SK-N-SH (cell line): ENCODE measurements at regions not wholly inside any gene's neighbourhood (a gene's known extent, or its start where the extent isn't known, plus 50 kb on each side); places are given as distances from the start of the nearest gene placed in this dataset.

Experiments
- CTCF ChIA-PET: fragments of 300-600, 350-600 bp; formaldehyde crosslinking; extraction: SDS; loops from one replicate; lab custom pipeline; 2021; lab: Yijun Ruan, JAX
- POLR2A ChIA-PET: fragments of 350-600 bp; sonication (Branson Sonifier 250); formaldehyde crosslinking; extraction: SDS; loops from one replicate; lab custom pipeline; 2020; ENCODE audit warnings: antibody characterized with exemption, inconsistent platforms; lab: Yijun Ruan, JAX
- DNase-seq: peaks from one replicate; pipeline ENCODE4 v3.0.0; 2012
- H2AFZ ChIP-seq: fragments of 200-600 bp; sonication (generic); 2 replicates; pipeline ENCODE4 v1.8.1; 2016; ENCODE audit warnings: antibody characterized with exemption, mild to moderate bottlenecking, low read depth
- H3F3A ChIP-seq: fragments of 200-600 bp; sonication (generic); replicated peaks from 2 replicates; pipeline ENCODE3; 2016; ENCODE audit warnings: antibody characterized with exemption, mild to moderate bottlenecking; ENCODE audit not compliant: insufficient read depth
- H3K27ac ChIP-seq, 2 experiments: fragments of 200-500 bp in 1 of 2; fragments of 200-600 bp in 1 of 2; sonication (Bioruptor generic) in 1 of 2; sonication (generic), shearing (Covaris generic) in 1 of 2; 2 replicates each; pipeline versions ENCODE4 v1.5.1 to v1.6.1; 2014 to 2016; ENCODE audit warnings: low read depth in 2 of 2, inconsistent platforms in 1 of 2, low read length in 1 of 2, mild to moderate bottlenecking in 1 of 2, mixed read lengths in 1 of 2
- H3K27me3 ChIP-seq: fragments of 200-600 bp; sonication (generic), shearing (Covaris generic); 2 replicates; pipeline ENCODE4 v1.6.1; 2016; ENCODE audit warnings: mixed run types; ENCODE audit not compliant: insufficient read depth
- H3K36me3 ChIP-seq, 2 experiments: fragments of 200-500 bp in 1 of 2; fragments of 200-600 bp in 1 of 2; sonication (Bioruptor generic) in 1 of 2; sonication (generic) in 1 of 2; replicated peaks in 1 of 2; 2 replicates each; pipeline versions ENCODE3 to v1.5.1; 2014 to 2016; ENCODE audit warnings: low read length in 1 of 2, mild to moderate bottlenecking in 1 of 2; ENCODE audit not compliant: insufficient read depth in 2 of 2, control insufficient read depth in 1 of 2
- H3K4me1 ChIP-seq, 2 experiments: fragments of 200-500 bp in 1 of 2; fragments of 200-600 bp in 1 of 2; sonication (Bioruptor generic) in 1 of 2; sonication (generic), shearing (Covaris generic) in 1 of 2; 2 replicates each; pipeline versions ENCODE4 v1.5.1 to v1.6.1; 2014 to 2016; ENCODE audit warnings: low read depth in 1 of 2, low read length in 1 of 2, mixed run types in 1 of 2; ENCODE audit not compliant: insufficient read depth in 2 of 2, control insufficient read depth in 1 of 2
- H3K4me2 ChIP-seq: fragments of 200-600 bp; sonication (generic), shearing (Covaris generic); 2 replicates; pipeline ENCODE4 v1.6.1; 2017; ENCODE audit warnings: mixed run types
- H3K4me3 ChIP-seq, 2 experiments: fragments of 200-500 bp in 1 of 2; fragments of 200-600 bp in 1 of 2; sonication (Bioruptor generic) in 1 of 2; sonication (generic), shearing (Covaris generic) in 1 of 2; 2 replicates each; pipeline versions ENCODE4 v1.5.1 to v1.8.1; 2014 to 2016; ENCODE audit warnings: low read depth in 2 of 2, inconsistent platforms in 1 of 2, low read length in 1 of 2, mild to moderate bottlenecking in 1 of 2, mixed read lengths in 1 of 2, moderate library complexity in 1 of 2
- H3K79me2 ChIP-seq: fragments of 200-600 bp; sonication (generic); 2 replicates; pipeline ENCODE4 v1.8.1; 2017; ENCODE audit warnings: mild to moderate bottlenecking; ENCODE audit not compliant: insufficient read depth
- H3K9ac ChIP-seq: fragments of 200-600 bp; sonication (generic); 2 replicates; pipeline ENCODE4 v1.6.1; 2017; ENCODE audit warnings: mixed run types
- H3K9me2 ChIP-seq: fragments of 200-600 bp; sonication (generic); 2 replicates; pipeline ENCODE4 v1.6.1; 2017; ENCODE audit warnings: mixed run types
- H3K9me3 ChIP-seq: fragments of 200-600 bp; sonication (generic); 2 replicates; pipeline ENCODE4 v1.6.1; 2017; ENCODE audit warnings: mixed run types, mild to moderate bottlenecking, moderate library complexity
- H4K20me1 ChIP-seq: fragments of 200-600 bp; sonication (generic); 2 replicates; pipeline ENCODE4 v1.6.1; 2017; ENCODE audit warnings: mild to moderate bottlenecking, mixed run types; ENCODE audit not compliant: insufficient read depth
- CHD2 ChIP-seq: fragments of 150-350 bp; IDR thresholded peaks from 2 replicates; pipeline ENCODE4 v1.6.1; 2018; ENCODE audit warnings: low read length; ENCODE audit not compliant: partially characterized antibody
- FOSL2 ChIP-seq: IDR thresholded peaks from 2 replicates; pipeline ENCODE4 v1.4.0; 2012; ENCODE audit warnings: low read depth, mild to moderate bottlenecking, moderate library complexity, borderline replicate concordance
- GATA2 ChIP-seq: sonication (generic); formaldehyde crosslinking; IDR thresholded peaks from 2 replicates; pipeline ENCODE4 v1.5.0; 2020; ENCODE audit warnings: mild to moderate bottlenecking, missing genetic modification reagents
- MEF2A ChIP-seq: IDR thresholded peaks from 2 replicates; pipeline ENCODE4 v1.4.0; 2012; ENCODE audit warnings: low read depth, borderline replicate concordance
- NRF1 ChIP-seq: IDR thresholded peaks from 2 replicates; pipeline ENCODE4 v1.6.1; 2012; ENCODE audit warnings: low read depth, mild to moderate bottlenecking, low read length
- RCOR1 ChIP-seq: fragments of 150-350 bp; IDR thresholded peaks from 2 replicates; pipeline ENCODE4 v1.6.1; 2017; ENCODE audit warnings: antibody characterized with exemption, low read length
- REST ChIP-seq: IDR thresholded peaks from 2 replicates; pipeline ENCODE4 v1.6.1; 2012; ENCODE audit warnings: mild to moderate bottlenecking, low read depth, low read length, moderate library complexity
- RXRA ChIP-seq: IDR thresholded peaks from 2 replicates; pipeline ENCODE4 v1.4.0; 2012; ENCODE audit warnings: low read depth, mild to moderate bottlenecking, borderline replicate concordance
- TAF1 ChIP-seq: IDR thresholded peaks from 2 replicates; pipeline ENCODE4 v1.6.1; 2012; ENCODE audit warnings: low read depth, mild to moderate bottlenecking, low read length, moderate library complexity, borderline replicate concordance
- YY1 ChIP-seq: IDR thresholded peaks from 2 replicates; pipeline ENCODE4 v1.4.0; 2012; ENCODE audit warnings: low read depth, mild to moderate bottlenecking
- WGBS: methylation state at CpG from one replicate; pipeline ENCODE4 v1.1.6; 2017; ENCODE audit warnings: low lambda C conversion rate; 5-methylcytosine and 5-hydroxymethylcytosine counted together
- TF ChIP-seq, protein P1 (sequence below): fragments of 150-350 bp; IDR thresholded peaks from 2 replicates; pipeline ENCODE4 v1.6.1; 2016; ENCODE audit warnings: mild to moderate bottlenecking, low read depth, low read length
- TF ChIP-seq, protein P2 (sequence below): fragments of 150-350 bp; IDR thresholded peaks from 2 replicates; pipeline ENCODE4 v1.6.1; 2017; ENCODE audit warnings: antibody characterized with exemption, low read length, low read depth, borderline replicate concordance

- Histone ChIP-seq H3K9me3 (no peaks in the 10 kb centered on the region), H3K9ac (no peak overlapping the region)
- no peak for TF ChIP-seq RCOR1
- no peak for TF ChIP-seq GATA2
- no peak for TF ChIP-seq YY1
- no peak for TF ChIP-seq CHD2
- TF ChIP-seq MEF2A = no peak
- TF ChIP-seq TAF1 = no peak
- no peak for TF ChIP-seq FOSL2
- no peak for TF ChIP-seq REST
- TF ChIP-seq, protein P1, sequence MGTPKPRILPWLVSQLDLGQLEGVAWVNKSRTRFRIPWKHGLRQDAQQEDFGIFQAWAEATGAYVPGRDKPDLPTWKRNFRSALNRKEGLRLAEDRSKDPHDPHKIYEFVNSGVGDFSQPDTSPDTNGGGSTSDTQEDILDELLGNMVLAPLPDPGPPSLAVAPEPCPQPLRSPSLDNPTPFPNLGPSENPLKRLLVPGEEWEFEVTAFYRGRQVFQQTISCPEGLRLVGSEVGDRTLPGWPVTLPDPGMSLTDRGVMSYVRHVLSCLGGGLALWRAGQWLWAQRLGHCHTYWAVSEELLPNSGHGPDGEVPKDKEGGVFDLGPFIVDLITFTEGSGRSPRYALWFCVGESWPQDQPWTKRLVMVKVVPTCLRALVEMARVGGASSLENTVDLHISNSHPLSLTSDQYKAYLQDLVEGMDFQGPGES = no peak
- TF ChIP-seq, all 33 proteins: peak for 0
- no peaks in the 10 kb centered on the region for H4K20me1 ChIP-seq
- no peaks in the 10 kb centered on the region for H3K36me3 ChIP-seq
- no peak overlapping the region for H2AFZ ChIP-seq
- H3K4me1 ChIP-seq = no peaks in the 10 kb centered on the region
- H3K27me3 ChIP-seq = no peaks in the 10 kb centered on the region
- H3K4me3 ChIP-seq = no peak overlapping the region
- no peaks in the 10 kb centered on the region for H3K79me2 ChIP-seq
- no peaks in the 10 kb centered on the region for H3K9me2 ChIP-seq
- H3K4me2 ChIP-seq = no peak overlapping the region
- H3K27ac ChIP-seq = no peak overlapping the region
- no peak for DNase-seq
- ChIA-PET CTCF (no interaction called here), POLR2A (no interaction called here)
- H3F3A ChIP-seq = no peaks in the 10 kb centered on the region
- 20% methylated on average over 4 of the region's 4 CpGs for WGBS
Observed at GRCh38 chr11:82462608-82463242, 270.9 kb downstream of the FAM181B start.

DNA sequence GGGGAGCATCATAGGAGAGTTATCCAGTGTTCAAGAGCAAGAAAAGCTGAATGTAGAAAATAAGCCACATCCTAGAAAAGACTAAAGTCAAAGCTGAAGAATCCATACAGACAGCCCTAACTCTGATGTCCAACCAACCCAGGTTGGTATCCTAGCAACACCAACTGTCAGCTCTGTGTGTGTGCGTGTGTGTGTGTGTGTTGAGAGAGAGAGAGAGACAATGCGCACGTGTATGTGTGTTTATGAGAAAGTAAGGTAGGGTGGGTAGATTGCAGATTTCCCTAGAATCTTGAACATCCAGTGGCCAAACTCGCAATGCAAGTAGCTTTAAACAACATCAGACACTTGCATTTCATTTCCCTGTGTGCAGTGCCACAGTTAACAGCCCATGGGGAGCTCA is 274.9 kb downstream of the FAM181B start:
- TF ChIP-seq RXRA (no peak), REST (no peak), MEF2A (no peak), NRF1 (no peak)
- TF ChIP-seq, protein P2, sequence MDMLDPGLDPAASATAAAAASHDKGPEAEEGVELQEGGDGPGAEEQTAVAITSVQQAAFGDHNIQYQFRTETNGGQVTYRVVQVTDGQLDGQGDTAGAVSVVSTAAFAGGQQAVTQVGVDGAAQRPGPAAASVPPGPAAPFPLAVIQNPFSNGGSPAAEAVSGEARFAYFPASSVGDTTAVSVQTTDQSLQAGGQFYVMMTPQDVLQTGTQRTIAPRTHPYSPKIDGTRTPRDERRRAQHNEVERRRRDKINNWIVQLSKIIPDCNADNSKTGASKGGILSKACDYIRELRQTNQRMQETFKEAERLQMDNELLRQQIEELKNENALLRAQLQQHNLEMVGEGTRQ = no peak
- TF ChIP-seq, protein P1 = no peak
- TF ChIP-seq, all 33 proteins: peak for 0
- WGBS = 0% methylated on average over 4 of the region's 4 CpGs
- Histone ChIP-seq H3F3A (no peaks in the 10 kb centered on the region), H3K27me3 (no peaks in the 10 kb centered on the region), H3K9ac (no peak overlapping the region), H3K9me3 (no peaks in the 10 kb centered on the region), H4K20me1 (no peaks in the 10 kb centered on the region), H3K4me3 (no peak overlapping the region), H3K4me2 (no peak overlapping the region), H3K4me1 (no peaks in the 10 kb centered on the region), H3K36me3 (no peaks in the 10 kb centered on the region), H2AFZ (no peak overlapping the region), H3K27ac (no peak overlapping the region), H3K79me2 (no peaks in the 10 kb centered on the region), H3K9me2 (no peaks in the 10 kb centered on the region)
- no peak for DNase-seq
- POLR2A ChIA-PET = no interaction called here
- CTCF ChIA-PET = no interaction called here
